ENCODE measurements at regions not wholly inside any gene's neighbourhood (a gene's known extent, or its start where the extent isn't known, plus 50 kb on each side); places are given as distances from the start of the nearest gene placed in this dataset.

- Histone ChIP-seq H3K9me3 (no peaks in the 10 kb centered on the region), H3K4me1 (no peaks in the 10 kb centered on the region), H3K4me3 (no peak overlapping the region), H3K36me3 (ENCODE audit: low read depth, missing control alignments) (no peaks in the 10 kb centered on the region), H3K27ac (no peak overlapping the region), H3K27me3 (no peaks in the 10 kb centered on the region)
- WGBS, 2 donors, result 91 to 93% methylated on average over 2 of the region's 2 CpGs
- intact Hi-C loops (cut with DNase I; ENCODE audit: low total_unique reads), result no loop called here
- no peak for DNase-seq
- TF ChIP-seq POLR2A (IDR thresholded peaks at IDR 0.05), result no peak
- no peak for TF ChIP-seq CTCF (IDR thresholded peaks at IDR 0.05)
Observed at GRCh38 chr6:40725390-40725789, 138.2 kb upstream of the LRFN2 start.

GRCh38 chr6:40724886-40725285 is 137.7 kb upstream of the LRFN2 start:
- Histone ChIP-seq H3K27ac (no peak overlapping the region), H3K9me3 (no peaks in the 10 kb centered on the region), H3K36me3 (ENCODE audit: low read depth, missing control alignments) (no peaks in the 10 kb centered on the region), H3K27me3 (no peaks in the 10 kb centered on the region), H3K4me1 (no peaks in the 10 kb centered on the region), H3K4me3 (no peak overlapping the region)
- intact Hi-C loops (cut with DNase I; ENCODE audit: low total_unique reads), result no loop called here
- TF ChIP-seq POLR2A (IDR thresholded peaks at IDR 0.05), result no peak
- no peak for TF ChIP-seq CTCF (IDR thresholded peaks at IDR 0.05)
- DNase-seq, result no peak
- WGBS, 2 donors, result 77 to 89% methylated on average over 3 of the region's 3 CpGs

GRCh38 chr6:40723967-40724366 is 136.8 kb upstream of the LRFN2 start:
- WGBS, 2 donors, result 68 to 73% methylated on average over 5 of the region's 5 CpGs
- DNase-seq, result no peak

GRCh38 chr6:40722553-40723258 is 135.5 kb upstream of the LRFN2 start:
- 72 to 81% methylated on average over 3 of the region's 3 CpGs for WGBS, 2 donors
- no peak overlapping the region for H3K4me3 ChIP-seq
- DNase-seq, result no peak
- no peaks in the 10 kb centered on the region for H3K4me1 ChIP-seq
- intact Hi-C loops (cut with DNase I; ENCODE audit: low total_unique reads), result no loop called here
- no peaks in the 10 kb centered on the region for H3K36me3 ChIP-seq (ENCODE audit: low read depth, missing control alignments)
- TF ChIP-seq POLR2A (IDR thresholded peaks at IDR 0.05), result no peak
- TF ChIP-seq CTCF (IDR thresholded peaks at IDR 0.05), result no peak
- no peak overlapping the region for H3K27ac ChIP-seq
- no peaks in the 10 kb centered on the region for H3K27me3 ChIP-seq
- H3K9me3 ChIP-seq, result no peaks in the 10 kb centered on the region

More at GRCh38 chr6:40723967-40724366, 136.8 kb upstream of the LRFN2 start:
- no peaks in the 10 kb centered on the region for H3K4me1 ChIP-seq
- no peak overlapping the region for H3K27ac ChIP-seq
- no peak for TF ChIP-seq POLR2A (IDR thresholded peaks at IDR 0.05)
- TF ChIP-seq CTCF (IDR thresholded peaks at IDR 0.05), result no peak
- intact Hi-C loops (cut with DNase I; ENCODE audit: low total_unique reads), result no loop called here
- H3K9me3 ChIP-seq, result no peaks in the 10 kb centered on the region
- no peak overlapping the region for H3K4me3 ChIP-seq
- H3K36me3 ChIP-seq (ENCODE audit: low read depth, missing control alignments), result no peaks in the 10 kb centered on the region
- H3K27me3 ChIP-seq, result no peaks in the 10 kb centered on the region

GRCh38 chr6:40722091-40722490 is 134.9 kb upstream of the LRFN2 start:
- WGBS, 2 donors, result 79 to 87% methylated on average over 4 of the region's 4 CpGs
- Histone ChIP-seq H3K4me1 (no peaks in the 10 kb centered on the region), H3K27ac (no peak overlapping the region), H3K36me3 (ENCODE audit: low read depth, missing control alignments) (no peaks in the 10 kb centered on the region), H3K27me3 (no peaks in the 10 kb centered on the region), H3K9me3 (no peaks in the 10 kb centered on the region), H3K4me3 (no peak overlapping the region)
- intact Hi-C loops (cut with DNase I; ENCODE audit: low total_unique reads), result no loop called here
- TF ChIP-seq CTCF (IDR thresholded peaks at IDR 0.05) (no peak), POLR2A (IDR thresholded peaks at IDR 0.05) (no peak)
- DNase-seq, result no peak

Measured in testis (tissue), 2 donors.